HG03039 (cell line): ENCODE measurements at regions not wholly inside any gene's neighbourhood (a gene's known extent, or its start where the extent isn't known, plus 50 kb on each side); places are given as distances from the start of the nearest gene placed in this dataset.
"Not testable (repeated sequence)": the region's sequence is repeated elsewhere in the genome, so short reads cannot be mapped to it uniquely, and the experiment has no call there.

Experiments used
- ATAC-seq: cut with Tn5 transposase; IDR thresholded peaks from one replicate; pipeline ENCODE4 v1.9.1; 2021; ENCODE audit warnings: mild to moderate bottlenecking, moderate library complexity; ENCODE audit not compliant: unreplicated experiment

DNA sequence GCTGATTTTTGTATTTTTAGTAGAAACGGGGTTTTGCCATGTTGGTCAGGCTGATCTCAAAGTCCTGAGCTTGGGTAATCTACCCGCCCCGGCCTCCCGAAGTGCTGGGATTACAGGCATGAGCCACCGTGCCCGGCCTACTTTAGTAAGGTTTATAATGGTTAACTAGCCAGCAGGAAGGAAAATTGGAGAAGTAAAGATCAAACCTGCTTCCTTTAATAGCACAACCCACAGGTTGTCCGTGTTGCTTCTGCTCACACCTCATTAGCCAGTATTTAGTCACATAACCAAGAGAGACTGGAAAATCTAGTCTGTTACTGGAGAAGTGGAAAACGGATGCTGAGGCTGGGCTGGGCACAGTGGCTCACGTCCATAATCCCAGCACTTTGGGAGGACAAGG lies 51.9 kb upstream of the TBL1XR1 start:
- ATAC-seq = no peak

DNA sequence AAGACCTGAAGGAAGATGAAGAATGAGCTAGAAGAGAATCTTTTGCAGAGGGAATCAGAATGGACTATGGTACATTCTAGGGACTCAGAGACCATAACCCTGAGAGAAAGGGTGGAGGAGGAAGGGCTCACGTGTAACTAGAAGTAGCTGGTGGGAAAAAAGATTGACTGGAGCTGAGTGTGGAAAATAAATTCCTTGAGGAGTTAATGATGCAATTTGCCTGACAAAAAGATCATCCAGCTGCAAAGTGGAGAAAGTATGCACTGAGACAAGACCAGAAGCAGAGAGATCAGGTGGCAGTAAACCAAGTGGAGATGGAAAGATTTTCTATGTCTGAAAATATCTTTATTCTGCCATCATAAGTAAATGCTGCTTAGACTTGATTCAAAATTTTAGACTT lies 52.9 kb upstream of the TBL1XR1 start:
- no peak for ATAC-seq

DNA sequence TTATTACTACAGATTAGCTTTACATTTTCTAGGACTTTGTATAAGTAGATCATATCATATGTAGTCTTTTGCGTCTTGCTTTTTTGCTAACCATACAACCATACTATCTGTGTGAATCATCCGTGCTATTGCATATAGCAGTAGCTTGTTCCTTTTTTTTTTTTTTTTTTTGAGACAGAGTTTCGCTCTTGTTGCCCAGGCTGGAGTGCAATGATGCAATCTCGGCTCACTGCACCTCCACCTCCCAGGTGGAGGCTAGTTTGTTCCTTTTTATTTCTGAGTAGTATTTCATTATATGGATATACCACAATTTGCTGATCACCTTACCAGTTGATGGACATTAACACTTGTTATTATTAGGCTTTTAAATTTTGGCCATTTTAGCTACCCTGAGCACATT lies 54.5 kb upstream of the TBL1XR1 start:
- no peak for ATAC-seq

DNA sequence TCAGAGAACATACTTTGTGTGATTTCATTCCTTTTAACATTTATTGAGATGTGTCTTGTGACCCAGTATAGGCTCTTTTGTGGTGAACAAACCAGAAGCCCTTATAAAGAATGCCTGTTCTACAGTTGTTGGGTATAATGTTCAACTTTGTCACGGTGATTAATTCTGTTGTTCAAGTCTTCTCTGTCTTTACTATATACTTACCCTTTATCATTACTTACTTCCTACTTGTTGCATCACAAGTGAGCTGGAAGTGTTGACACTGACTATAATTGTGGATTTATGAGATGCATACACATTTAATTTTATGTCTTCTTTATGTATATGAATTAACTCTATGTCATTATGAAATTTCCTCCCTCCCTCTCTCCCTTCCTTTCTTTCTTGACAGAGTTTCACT lies 59.7 kb upstream of the TBL1XR1 start:
- no peak for ATAC-seq

DNA sequence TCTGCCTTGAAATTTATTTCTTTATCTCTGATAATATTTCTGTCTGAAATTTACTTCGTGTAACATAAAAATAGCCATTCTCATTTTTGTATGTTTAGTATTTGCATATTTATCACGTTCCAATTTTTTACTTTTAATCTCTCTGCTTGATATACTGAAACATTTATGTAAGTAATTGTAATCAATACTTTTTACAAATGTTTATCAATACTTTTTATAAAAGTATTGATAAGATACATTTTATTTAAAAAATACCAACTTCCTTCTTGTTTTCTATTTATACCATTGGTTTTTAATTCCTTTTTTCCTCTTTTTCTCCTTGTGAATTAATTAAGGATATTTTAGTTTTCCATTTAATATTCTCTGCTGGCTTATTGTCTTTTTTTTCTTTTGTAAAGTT lies 60.3 kb upstream of the TBL1XR1 start:
- no peak for ATAC-seq

DNA sequence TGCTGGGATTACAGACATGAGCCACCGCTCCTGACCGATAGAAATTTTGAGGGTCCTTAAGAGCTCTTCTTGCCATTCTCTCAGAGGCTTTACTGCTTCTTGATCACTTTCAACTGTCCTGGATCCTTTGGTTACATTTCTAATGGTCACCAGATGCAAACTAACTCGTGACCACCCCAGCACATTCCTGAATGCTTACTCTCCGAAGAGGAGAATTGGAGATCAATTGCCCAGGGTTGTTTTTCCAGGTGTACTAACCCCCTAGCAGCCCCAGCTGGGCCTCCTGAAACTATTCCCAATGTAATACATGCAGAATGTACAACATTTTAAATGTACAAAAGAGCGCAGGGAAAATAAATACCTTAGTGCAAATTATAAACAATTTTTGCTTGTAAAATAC lies 65.1 kb upstream of the TBL1XR1 start:
- ATAC-seq = no peak

DNA sequence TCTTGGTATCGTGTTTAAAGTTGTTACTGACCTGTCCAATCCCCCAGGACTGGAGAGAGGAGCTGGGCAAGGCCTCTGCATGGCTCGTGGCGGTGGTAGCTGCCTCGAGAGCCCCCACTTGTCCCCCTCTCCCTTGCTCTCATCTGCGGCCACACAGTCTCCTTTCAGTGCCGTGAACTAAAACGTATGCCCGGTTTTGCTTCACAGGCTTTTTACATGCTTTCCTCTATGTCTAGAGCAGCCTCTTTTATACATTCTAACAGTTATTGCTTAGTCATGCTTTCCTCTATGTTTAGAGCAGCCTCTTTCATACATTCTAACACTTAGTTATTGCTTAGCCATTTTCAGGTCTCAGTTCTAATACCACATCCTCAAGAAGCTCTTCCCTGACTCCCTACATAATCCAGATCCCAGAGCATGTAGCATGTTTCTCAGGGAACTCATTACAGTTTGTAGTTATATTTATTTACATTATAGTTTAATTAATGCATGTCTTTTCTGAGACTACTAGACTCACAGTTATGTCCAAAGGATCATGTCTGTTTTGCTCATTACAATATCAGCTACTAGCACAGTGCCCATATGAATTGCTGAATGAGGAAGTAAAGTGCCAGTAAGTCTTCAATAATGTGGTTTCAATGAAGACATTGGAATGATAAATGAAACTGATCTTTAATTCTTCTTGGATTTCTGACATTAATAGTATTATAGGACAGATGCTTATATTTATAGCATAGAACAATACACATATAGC lies 66.5 kb upstream of the TBL1XR1 start:
- no peak for ATAC-seq

DNA sequence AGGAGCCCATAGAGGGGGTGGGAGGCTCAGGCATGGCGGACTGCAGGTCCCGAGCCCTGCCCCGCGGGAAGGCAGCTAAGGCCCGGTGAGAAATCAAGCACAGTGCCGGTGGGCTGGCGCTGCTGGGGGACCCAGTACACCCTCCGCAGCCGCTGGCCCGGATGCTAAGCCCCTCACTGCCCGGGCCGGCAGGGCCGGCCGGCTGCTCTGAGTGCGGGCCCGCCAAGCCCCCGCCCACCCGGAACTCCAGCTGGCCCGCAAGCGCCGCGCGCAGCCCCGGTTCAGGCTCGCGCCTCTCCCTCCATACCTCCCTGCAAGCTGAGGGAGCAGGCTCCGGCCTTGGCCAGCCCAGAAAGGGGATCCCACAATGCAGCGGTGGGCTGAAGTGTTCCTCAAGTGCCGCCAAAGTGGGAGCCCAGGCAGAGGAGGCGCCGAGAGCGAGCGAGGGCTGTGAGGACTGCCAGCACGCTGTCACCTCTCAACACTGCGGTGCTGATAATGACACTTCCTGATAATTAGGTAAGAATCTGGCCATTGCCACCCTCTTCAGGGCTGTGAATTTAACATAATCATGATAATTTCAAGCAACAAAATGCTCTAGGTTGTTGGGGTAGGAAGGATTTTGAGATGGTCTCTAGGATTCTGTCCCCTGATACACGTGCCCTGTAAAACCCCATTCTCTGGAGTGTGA lies 74.7 kb upstream of the TBL1XR1 start:
- not testable (repeated sequence) for ATAC-seq

DNA sequence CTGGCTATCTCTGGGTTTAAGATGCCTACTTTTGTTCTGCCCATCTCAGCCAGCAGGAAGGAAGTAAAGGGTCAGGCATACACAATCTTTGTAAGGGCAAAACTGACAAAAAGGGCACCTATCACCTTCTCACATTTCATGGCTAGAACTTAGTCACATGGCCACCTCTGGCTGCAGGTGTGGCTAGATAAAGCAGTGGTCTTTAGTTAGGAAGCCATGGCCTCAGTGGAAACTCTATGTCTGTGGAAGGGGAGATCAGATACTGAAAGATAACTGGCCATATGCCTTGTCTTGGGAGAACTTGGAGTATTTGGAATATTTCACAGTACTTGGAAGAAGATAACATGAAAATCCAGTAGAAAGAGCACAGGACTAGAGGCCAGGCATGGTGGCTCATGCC lies 80.7 kb upstream of the TBL1XR1 start:
- no peak for ATAC-seq

DNA sequence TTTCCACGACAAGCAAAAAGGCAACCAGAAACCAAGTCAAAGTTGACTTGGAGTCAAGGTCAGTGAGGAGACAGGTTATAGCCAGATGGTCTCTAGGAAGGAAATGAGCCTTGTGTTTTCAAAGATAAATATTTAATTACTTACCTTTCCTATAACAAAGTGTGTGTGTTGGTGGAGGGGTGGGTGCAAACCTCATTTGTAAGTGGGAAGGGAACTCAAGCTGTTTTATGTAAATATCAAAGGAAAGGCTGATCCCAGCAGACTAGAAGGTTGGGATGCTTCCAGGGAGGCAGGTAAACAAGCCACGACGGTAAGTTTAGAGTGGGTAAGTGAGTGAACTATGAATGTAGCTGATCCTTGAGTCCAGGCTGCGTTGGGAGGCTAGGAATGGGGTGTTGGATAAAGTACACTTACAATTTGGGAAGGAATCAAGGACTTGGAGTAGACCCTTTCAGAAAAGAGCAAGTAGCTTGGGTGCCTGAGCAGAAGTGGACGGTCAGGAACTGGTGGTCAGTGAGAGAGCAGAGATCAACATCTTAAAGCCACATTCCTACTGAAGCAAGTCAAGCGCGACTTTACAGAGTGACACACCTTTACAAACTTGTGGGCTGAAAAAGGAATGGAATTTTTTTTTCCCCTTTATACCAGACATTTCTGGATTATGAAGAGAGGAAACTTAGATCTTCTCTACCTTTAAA lies 82.0 kb upstream of the TBL1XR1 start:
- no peak for ATAC-seq

DNA sequence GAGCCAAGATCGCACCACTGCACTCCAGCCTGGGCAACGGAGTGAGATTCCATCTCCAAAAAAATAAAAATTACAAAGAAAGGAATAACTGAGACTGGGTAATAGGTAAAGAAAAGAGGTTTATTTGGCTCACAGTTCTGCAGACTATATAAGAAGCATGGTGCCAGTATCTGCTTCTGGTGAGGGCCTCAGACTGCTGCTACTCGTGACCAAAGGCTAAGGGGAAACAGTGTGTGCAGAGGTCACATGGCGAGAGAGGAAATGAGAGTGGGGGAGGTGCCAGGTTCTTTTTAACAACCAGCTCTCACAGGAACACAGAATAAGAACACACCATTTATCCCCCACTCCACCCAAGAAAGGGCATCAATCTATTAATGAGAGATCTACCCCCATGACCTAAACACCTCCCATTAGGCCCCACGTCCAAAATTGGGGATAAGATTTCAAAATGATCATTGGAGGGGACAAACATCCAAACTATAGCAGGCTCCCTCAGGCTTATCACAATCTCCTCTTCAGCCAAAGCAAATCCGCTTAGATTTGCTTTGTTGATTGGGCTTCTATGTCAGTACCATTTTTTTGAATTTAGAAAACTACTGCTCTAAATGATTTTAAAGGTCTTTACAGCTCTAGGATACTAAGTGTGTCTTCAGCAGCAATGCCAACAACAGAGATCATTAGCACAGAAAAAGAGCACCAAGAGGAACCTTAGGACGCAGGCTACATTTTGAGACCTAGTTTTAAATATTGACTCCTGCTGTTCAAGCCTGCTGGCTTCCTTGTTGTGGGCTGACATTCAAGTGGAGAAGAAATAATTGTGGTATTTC lies 84.2 kb upstream of the TBL1XR1 start:
- no peak for ATAC-seq

DNA sequence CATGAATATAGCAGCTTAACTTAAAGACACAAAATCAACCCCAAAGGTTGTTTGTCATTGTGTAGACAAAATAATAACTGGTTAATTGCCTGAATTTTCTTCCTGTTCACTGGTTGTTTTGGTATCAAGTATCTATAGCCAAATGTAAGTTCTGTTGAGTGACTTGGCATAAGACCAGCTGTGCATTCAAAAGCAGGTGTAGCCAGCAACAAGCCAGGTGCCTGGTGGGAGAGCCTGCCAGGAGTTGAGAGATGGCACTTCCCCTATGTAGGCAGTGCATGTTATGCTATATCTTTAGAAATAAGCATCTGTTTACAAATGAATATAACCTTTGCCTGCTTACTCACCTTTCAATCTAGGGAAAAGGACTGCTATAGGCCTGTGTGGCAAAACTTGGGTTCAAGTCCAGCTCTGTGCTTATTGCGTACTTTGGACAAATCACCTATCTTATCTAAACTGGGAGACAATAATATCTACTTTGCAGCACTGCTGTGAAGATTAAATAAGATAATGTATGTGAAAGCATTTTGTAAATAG lies 84.9 kb upstream of the TBL1XR1 start:
- no peak for ATAC-seq

DNA sequence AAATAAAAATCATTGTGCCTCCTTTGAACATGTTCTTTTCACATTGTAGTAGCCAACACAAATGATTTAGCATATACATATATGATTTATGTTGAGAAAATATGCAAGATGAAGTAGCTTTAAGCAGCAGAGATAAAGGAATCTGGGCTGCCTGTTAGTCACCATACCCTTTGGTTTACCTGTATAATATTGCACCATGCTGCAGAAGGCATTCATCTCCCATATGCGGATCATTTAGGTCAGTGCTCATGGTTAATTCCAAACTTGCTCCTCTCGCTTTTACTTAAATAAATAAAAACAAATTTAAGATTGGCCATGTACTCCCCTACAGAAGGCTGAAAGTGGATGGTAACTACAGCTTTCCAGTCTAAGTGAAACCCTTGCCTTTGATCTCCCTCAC lies 86.7 kb upstream of the TBL1XR1 start:
- ATAC-seq = no peak

DNA sequence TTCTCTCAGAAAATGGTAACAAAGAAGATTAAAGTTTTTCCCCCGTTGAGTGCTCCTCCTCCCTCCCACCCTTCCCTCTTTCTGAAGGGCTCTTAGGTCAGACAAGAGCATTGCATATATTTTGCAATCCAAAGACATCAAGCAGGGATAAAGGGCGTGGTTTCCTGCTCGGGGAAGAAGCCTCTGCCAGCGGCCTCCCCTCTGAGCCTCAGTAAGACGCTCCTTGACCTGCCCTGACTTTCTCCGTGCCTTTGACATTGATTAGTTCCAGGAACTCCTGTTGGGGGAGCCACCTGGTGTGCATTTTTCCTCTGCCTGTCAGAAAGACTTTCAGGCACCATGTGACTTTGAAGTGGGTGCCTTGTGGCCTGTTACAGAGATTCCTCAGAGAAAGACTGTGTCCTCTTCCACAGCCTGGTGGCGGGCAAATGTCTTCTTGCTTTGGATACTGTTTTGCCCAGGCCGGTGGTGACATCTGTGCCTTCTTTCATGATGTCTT lies 87.2 kb upstream of the TBL1XR1 start:
- ATAC-seq = no peak

DNA sequence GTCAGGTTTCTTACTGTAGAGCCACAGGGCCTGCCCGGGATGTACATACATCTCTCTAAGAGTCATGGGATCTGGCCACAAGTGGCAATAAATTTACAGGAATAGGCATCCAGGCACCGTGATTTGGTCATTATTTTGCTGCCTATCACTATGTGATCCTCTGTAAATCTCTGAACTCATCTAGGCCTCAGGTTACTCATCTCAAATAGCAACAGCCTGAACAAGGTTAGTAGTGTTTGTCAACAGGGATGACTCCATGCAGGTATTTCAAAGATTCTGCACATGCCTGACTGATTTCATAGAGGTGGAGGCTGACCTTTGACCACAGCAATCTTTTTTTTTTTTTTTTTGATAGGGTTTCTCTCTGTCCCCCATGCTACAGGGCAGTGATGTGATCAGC lies 88.8 kb upstream of the TBL1XR1 start:
- no peak for ATAC-seq

DNA sequence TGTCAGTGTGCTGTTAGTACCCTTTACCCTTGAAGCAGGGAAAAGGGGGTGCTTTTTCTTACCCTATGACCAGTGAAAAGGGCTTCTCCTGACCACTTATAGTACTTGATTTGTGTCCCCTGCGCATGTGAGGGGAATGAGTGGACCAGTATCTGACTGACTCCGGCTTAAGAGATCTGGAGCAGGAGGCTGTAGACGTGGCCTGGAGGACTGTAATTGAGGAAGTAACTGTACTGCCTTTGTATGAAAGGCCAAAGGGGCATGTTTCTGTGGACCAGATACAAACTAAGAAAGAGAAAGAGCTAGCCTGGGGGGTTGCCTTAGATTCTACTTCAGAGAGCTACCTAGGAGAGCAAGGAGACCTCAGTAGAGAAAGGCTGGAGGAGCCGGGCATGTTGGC lies 89.9 kb upstream of the TBL1XR1 start:
- no peak for ATAC-seq

DNA sequence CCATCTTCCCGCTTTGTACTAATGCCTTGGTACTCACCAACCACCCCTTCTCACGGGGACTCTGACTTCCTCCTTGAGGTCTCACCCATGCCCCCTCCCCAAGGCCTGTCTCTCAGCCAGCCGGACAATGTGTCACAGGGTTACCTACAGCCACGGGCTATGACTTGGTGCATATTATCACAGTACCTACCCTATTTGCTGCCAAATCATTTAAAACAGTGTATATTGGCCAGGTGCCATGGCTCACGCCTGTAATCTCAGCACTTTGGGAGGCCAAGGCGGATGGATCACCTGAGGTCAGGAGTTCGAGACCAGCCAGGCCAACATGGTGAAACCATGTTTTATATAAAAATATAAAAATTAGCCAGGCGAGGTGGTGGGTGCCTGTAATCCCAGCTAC lies 93.4 kb upstream of the TBL1XR1 start:
- ATAC-seq = no peak

DNA sequence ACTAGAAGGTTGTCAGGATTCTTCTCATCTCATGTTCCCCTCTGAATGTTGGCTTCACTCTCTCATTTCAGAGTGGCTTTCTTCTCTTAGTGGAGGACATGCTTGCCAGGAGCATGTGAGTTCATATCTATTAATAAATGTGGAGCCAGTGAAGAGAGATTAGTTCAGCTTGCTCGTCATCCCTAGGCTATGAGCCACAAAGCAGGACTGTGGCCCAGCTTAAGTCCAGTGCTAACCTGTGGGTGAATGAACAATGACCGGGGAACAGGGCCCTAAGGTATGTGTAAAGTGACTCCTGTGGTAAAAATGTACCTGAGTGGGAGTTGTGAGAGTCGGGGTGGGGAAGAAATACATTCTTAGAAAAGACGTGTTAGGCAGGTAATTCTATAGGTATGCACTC lies 96.9 kb upstream of the TBL1XR1 start:
- no peak for ATAC-seq

DNA sequence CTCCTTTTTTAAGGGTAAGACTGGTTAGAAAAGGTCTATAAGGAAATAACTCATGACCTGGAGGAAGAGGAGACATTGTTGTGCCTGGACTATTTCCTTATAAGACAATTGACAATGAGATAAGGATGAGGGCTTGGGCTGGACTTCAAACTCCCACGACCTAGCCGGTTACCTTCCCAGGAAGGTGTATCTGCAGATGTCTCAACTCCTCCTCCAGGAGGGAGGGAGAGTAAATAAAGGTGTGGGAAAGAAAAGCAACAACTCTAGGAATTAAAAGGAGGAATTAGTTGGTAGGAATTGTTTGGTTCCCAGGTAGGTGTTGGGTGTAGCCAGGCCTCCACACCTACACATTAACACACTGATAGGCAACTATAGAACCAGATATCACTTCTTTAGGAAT lies 97.8 kb upstream of the TBL1XR1 start:
- ATAC-seq = no peak

DNA sequence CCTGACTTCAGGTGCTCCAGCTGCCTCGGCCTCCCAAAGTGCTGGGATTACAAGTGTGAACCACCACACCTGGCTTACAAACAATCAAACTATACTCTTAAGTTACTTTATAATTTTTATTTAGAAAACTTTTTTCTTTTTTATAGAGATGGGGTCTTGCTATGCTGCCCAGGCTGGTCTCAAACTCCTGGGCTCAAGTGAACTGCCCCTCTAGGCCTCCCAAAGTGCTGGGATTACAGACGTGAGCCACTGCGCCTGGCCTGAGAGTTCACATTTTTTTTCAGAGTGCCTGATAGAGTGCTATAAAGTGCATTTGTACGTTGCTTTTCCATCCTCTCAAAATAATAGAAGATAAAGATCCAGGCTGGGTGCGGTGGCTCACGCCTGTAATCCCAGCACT lies 102.0 kb upstream of the TBL1XR1 start:
- no peak for ATAC-seq
